ENCODE measurements at regions not wholly inside any gene's neighbourhood (a gene's known extent, or its start where the extent isn't known, plus 50 kb on each side); places are given as distances from the start of the nearest gene placed in this dataset.

DNA sequence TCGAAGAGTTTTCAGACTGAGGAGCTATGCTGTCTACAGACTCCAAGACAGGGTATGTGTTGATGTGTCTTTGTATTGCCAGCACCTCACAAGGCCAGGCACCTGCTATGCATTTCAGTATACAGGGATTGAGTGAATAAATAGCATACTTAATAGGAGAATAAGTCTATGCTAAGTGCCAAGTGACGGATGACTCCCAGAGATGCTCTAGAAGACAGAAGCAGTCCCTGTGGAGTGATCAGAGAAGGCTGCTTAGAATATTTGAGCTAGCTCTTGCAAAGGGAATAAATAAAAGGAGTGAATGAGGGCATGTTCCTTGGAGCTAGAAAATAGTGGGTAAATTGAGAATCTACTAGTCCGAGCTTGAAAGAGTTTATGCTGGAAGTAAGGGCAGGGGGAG is 346.4 kb downstream of the GATA3 start:
- Histone ChIP-seq H4K20me1 (ENCODE audit: insufficient read depth) (no peaks in the 10 kb centered on the region), H3K4me3 (no peak overlapping the region), H3K4me1 (replicated peaks; ENCODE audit: insufficient read depth) (peaks cover 25% of the 10 kb centered on the region), H3K27ac (no peak overlapping the region), H3K79me2 (ENCODE audit: low read depth) (no peaks in the 10 kb centered on the region), H3K36me3 (ENCODE audit: low read depth) (no peaks in the 10 kb centered on the region), H2AFZ (no peak overlapping the region), H3K9me2 (ENCODE audit: insufficient read depth) (no peaks in the 10 kb centered on the region), H3K27me3 (ENCODE audit: insufficient read depth, low read depth) (no peaks in the 10 kb centered on the region), H3K4me2 (no peak overlapping the region), H3K9me3 (ENCODE audit: insufficient read depth, low read depth) (no peaks in the 10 kb centered on the region), H3F3A (ENCODE audit: insufficient read depth, low read depth) (peaks cover 9% of the 10 kb centered on the region; the same call in 1 of the 2 replicates)
- DNase-seq = no peak
- intact Hi-C loops (cut with micrococcal nuclease; ENCODE audit: unreplicated experiment) = loop anchor here (10.0 kb wide), 1 partner anchor 304 kb away; no protein-coding TSS in a partner anchor
- BruUV-seq (replicated peaks) = no TSS peak
- TF ChIP-seq, protein P1, sequence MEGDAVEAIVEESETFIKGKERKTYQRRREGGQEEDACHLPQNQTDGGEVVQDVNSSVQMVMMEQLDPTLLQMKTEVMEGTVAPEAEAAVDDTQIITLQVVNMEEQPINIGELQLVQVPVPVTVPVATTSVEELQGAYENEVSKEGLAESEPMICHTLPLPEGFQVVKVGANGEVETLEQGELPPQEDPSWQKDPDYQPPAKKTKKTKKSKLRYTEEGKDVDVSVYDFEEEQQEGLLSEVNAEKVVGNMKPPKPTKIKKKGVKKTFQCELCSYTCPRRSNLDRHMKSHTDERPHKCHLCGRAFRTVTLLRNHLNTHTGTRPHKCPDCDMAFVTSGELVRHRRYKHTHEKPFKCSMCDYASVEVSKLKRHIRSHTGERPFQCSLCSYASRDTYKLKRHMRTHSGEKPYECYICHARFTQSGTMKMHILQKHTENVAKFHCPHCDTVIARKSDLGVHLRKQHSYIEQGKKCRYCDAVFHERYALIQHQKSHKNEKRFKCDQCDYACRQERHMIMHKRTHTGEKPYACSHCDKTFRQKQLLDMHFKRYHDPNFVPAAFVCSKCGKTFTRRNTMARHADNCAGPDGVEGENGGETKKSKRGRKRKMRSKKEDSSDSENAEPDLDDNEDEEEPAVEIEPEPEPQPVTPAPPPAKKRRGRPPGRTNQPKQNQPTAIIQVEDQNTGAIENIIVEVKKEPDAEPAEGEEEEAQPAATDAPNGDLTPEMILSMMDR (conservative IDR thresholded peaks at IDR 0.05) = no peak
- no peak for TF ChIP-seq EZH2 (IDR thresholded peaks at IDR 0.05; ENCODE audit: low read depth)
- CTCF ChIA-PET = no interaction called here
- POLR2A ChIA-PET (ENCODE audit: unreplicated experiment) = no interaction called here

GRCh38 chr10:8401531-8401930 is 347.0 kb downstream of the GATA3 start:
- Histone ChIP-seq H3K27me3 (ENCODE audit: insufficient read depth, low read depth) (no peaks in the 10 kb centered on the region), H3K9me2 (ENCODE audit: insufficient read depth) (no peaks in the 10 kb centered on the region), H2AFZ (no peak overlapping the region), H3K4me3 (no peak overlapping the region), H3K79me2 (ENCODE audit: low read depth) (no peaks in the 10 kb centered on the region), H3K27ac (no peak overlapping the region), H3K9me3 (ENCODE audit: insufficient read depth, low read depth) (no peaks in the 10 kb centered on the region), H3K4me1 (replicated peaks; ENCODE audit: insufficient read depth) (peaks cover 25% of the 10 kb centered on the region), H3F3A (ENCODE audit: insufficient read depth, low read depth) (peaks cover 9% of the 10 kb centered on the region; the same call in 1 of the 2 replicates), H3K4me2 (no peak overlapping the region), H4K20me1 (ENCODE audit: insufficient read depth) (no peaks in the 10 kb centered on the region), H3K36me3 (ENCODE audit: low read depth) (no peaks in the 10 kb centered on the region)
- no peak for TF ChIP-seq EZH2 (IDR thresholded peaks at IDR 0.05; ENCODE audit: low read depth)
- TF ChIP-seq, protein P1 (conservative IDR thresholded peaks at IDR 0.05) = no peak
- ChIA-PET POLR2A (ENCODE audit: unreplicated experiment) (no interaction called here), CTCF (no interaction called here)
- no peak for DNase-seq
- no TSS peak for BruUV-seq (replicated peaks)
- intact Hi-C loops (cut with micrococcal nuclease; ENCODE audit: unreplicated experiment) = loop anchor here (10.0 kb wide), 1 partner anchor 303 kb away; no protein-coding TSS in a partner anchor

DNA sequence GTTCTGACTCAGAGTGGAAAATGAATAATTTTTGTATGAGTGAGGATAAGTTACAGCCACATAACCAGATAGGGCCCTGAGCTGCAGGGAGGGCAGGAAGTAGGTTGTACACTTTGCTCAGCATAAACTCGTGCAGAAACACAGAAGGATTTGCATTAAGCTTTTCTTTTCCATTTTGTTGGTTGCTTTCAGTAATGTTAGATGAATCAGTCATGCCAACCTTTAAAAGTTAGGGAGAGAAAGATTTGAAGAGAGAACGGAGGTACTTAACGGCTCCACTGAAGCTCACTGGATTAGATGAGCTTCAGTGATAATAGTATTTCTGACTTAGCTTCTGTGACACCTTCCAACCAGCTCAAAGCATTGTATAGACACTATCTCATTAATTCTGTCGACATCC is 348.1 kb downstream of the GATA3 start:
- peaks cover 9% of the 10 kb centered on the region; the same call in 1 of the 2 replicates for H3F3A ChIP-seq (ENCODE audit: insufficient read depth, low read depth)
- no peak overlapping the region for H3K4me2 ChIP-seq
- H3K27ac ChIP-seq = no peak overlapping the region
- ChIA-PET CTCF (no interaction called here), POLR2A (ENCODE audit: unreplicated experiment) (interaction anchor here (0.6 kb wide), 1 partner anchor 26 kb away, joined by 8 read pairs; no protein-coding TSS in a partner anchor)
- no peaks in the 10 kb centered on the region for H3K9me2 ChIP-seq (ENCODE audit: insufficient read depth)
- H4K20me1 ChIP-seq (ENCODE audit: insufficient read depth) = no peaks in the 10 kb centered on the region
- no peak overlapping the region for H3K4me3 ChIP-seq
- H3K79me2 ChIP-seq (ENCODE audit: low read depth) = no peaks in the 10 kb centered on the region
- no peaks in the 10 kb centered on the region for H3K36me3 ChIP-seq (ENCODE audit: low read depth)
- intact Hi-C loops (cut with micrococcal nuclease; ENCODE audit: unreplicated experiment) = loop anchor here (10.0 kb wide), 1 partner anchor 302 kb away; no protein-coding TSS in a partner anchor
- BruUV-seq (replicated peaks) = no TSS peak
- TF ChIP-seq, protein P1 (conservative IDR thresholded peaks at IDR 0.05) = no peak
- no peak for TF ChIP-seq EZH2 (IDR thresholded peaks at IDR 0.05; ENCODE audit: low read depth)
- no peak for DNase-seq
- H3K27me3 ChIP-seq (ENCODE audit: insufficient read depth, low read depth) = no peaks in the 10 kb centered on the region
- H3K4me1 ChIP-seq (replicated peaks; ENCODE audit: insufficient read depth) = peaks cover 31% of the 10 kb centered on the region
- no peak overlapping the region for H2AFZ ChIP-seq
- H3K9me3 ChIP-seq (ENCODE audit: insufficient read depth, low read depth) = no peaks in the 10 kb centered on the region
